ENCODE measurements at regions not wholly inside any gene's neighbourhood (a gene's known extent, or its start where the extent isn't known, plus 50 kb on each side); places are given as distances from the start of the nearest gene placed in this dataset.

DNA sequence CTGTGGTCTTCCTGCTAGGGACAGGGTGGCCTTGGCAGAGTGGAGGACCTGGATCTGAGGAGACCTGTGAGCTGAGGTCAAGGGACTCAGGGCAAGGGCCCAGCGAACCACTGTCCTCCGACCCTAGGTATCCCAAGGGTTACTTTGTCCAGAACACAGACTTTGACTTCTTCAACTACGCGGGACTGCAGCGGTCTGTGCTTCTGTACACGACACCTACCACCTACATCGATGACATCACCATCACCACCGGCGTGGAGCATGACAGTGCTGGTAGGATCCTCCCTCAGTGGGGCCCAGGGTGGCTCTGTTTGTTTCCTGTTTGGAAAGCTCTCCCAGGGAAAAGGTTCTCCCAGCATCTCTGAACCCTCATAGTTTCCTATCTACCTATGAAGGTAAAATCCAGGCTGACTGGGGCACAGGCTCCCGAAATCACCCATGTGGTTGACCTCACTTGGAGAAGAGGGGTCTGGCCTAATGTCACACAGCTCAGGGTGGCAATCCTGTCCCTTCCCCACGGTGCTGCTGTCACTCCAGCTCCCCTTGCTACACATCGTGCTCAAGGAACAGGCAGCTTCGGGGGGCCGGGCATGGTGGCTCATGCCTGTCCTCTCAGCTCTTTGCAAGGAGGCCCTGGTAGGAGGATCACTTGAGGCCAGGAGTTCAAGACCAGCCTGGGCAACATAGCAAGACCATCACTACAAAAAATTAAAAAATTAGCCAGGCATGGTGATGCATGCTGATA is 57.6 kb downstream of the ZNF727 start:
- TF ChIP-seq, protein P1, sequence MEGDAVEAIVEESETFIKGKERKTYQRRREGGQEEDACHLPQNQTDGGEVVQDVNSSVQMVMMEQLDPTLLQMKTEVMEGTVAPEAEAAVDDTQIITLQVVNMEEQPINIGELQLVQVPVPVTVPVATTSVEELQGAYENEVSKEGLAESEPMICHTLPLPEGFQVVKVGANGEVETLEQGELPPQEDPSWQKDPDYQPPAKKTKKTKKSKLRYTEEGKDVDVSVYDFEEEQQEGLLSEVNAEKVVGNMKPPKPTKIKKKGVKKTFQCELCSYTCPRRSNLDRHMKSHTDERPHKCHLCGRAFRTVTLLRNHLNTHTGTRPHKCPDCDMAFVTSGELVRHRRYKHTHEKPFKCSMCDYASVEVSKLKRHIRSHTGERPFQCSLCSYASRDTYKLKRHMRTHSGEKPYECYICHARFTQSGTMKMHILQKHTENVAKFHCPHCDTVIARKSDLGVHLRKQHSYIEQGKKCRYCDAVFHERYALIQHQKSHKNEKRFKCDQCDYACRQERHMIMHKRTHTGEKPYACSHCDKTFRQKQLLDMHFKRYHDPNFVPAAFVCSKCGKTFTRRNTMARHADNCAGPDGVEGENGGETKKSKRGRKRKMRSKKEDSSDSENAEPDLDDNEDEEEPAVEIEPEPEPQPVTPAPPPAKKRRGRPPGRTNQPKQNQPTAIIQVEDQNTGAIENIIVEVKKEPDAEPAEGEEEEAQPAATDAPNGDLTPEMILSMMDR (IDR thresholded peaks at IDR 0.05), result no peak
- TF ChIP-seq TCF7L2 (IDR thresholded peaks at IDR 0.05; ENCODE audit: low read depth, low read length), result no peak

Measured in Panc1 (cell line).